MM.1S (cell line): ENCODE measurements at regions not wholly inside any gene's neighbourhood (a gene's known extent, or its start where the extent isn't known, plus 50 kb on each side); places are given as distances from the start of the nearest gene placed in this dataset.

Source experiments
- DNase-seq: peaks from one replicate; pipeline ENCODE4 v3.0.0-alpha.2; 2015
- H2AFZ ChIP-seq: fragments of 300-600 bp; sonication (generic); 2 replicates; pipeline ENCODE4 v1.6.0; 2016; ENCODE audit warnings: antibody characterized with exemption, low read length
- H3F3A ChIP-seq: fragments of 300-600 bp; sonication (generic); 2 replicates; pipeline ENCODE4 v1.6.1; 2016; ENCODE audit warnings: mild to moderate bottlenecking, antibody characterized with exemption, low read length, moderate library complexity, mixed read lengths; ENCODE audit not compliant: insufficient read depth
- H3K27ac ChIP-seq: fragments of 300-600 bp; sonication (generic); 2 replicates; pipeline ENCODE4 v1.5.1; 2016; ENCODE audit warnings: mild to moderate bottlenecking, low read length
- H3K27me3 ChIP-seq: fragments of 300-600 bp; sonication (generic); replicated peaks from 2 replicates; pipeline ENCODE4 v1.6.0; 2016; ENCODE audit warnings: low read length; ENCODE audit not compliant: insufficient read depth
- H3K36me3 ChIP-seq: fragments of 300-600 bp; sonication (generic); replicated peaks from 2 replicates; pipeline ENCODE4 v1.6.1; 2016; ENCODE audit warnings: mild to moderate bottlenecking, low read length, mixed read lengths; ENCODE audit not compliant: insufficient read depth
- H3K4me1 ChIP-seq: fragments of 300-600 bp; sonication (generic); 2 replicates; pipeline ENCODE4 v1.6.1; 2016; ENCODE audit warnings: low read length, mixed read lengths
- H3K4me2 ChIP-seq: fragments of 300-600 bp; sonication (generic); 2 replicates; pipeline ENCODE4 v1.6.0; 2016; ENCODE audit warnings: low read depth, low read length
- H3K4me3 ChIP-seq: fragments of 300-600 bp; sonication (generic); 2 replicates; pipeline ENCODE4 v1.5.1; 2016; ENCODE audit warnings: low read length, mixed read lengths
- H3K79me2 ChIP-seq: fragments of 300-600 bp; sonication (generic); 2 replicates; pipeline ENCODE4 v1.6.1; 2016; ENCODE audit warnings: mixed run types, low read length, mixed read lengths
- H3K9ac ChIP-seq: fragments of 300-600 bp; sonication (generic); 2 replicates; pipeline ENCODE4 v1.6.1; 2016; ENCODE audit warnings: low read length, mixed read lengths
- H3K9me2 ChIP-seq: fragments of 300-600 bp; sonication (generic); replicated peaks from 2 replicates; pipeline ENCODE4 v1.6.1; 2016; ENCODE audit warnings: mild to moderate bottlenecking, low read length, mixed read lengths; ENCODE audit not compliant: insufficient read depth
- H3K9me3 ChIP-seq: fragments of 300-600 bp; sonication (generic); replicated peaks from 2 replicates; pipeline ENCODE4 v1.6.1; 2016; ENCODE audit warnings: mild to moderate bottlenecking, low read length, mixed read lengths; ENCODE audit not compliant: insufficient read depth
- H4K20me1 ChIP-seq: fragments of 300-600 bp; sonication (generic); 2 replicates; pipeline ENCODE4 v1.6.1; 2016; ENCODE audit warnings: mild to moderate bottlenecking, low read length, moderate library complexity, mixed read lengths; ENCODE audit not compliant: insufficient read depth
- CTCF ChIP-seq: fragments of 300-600 bp; sonication (generic); IDR thresholded peaks from 2 replicates; pipeline ENCODE4 v1.5.1; 2016; ENCODE audit warnings: antibody characterized with exemption, low read length, mixed read lengths
- EZH2 ChIP-seq: fragments of 300-600 bp; sonication (generic); optimal IDR thresholded peaks from 2 replicates; pipeline ENCODE3; 2017; ENCODE audit warnings: low read depth, mild to moderate bottlenecking, antibody characterized with exemption, low read length, mixed read lengths
- EZH2phosphoT487 ChIP-seq: fragments of 300-600 bp; sonication (generic); IDR thresholded peaks from 2 replicates; pipeline ENCODE4 v1.6.1; 2018; ENCODE audit warnings: antibody characterized with exemption, low read length

- peak overlapping the region; percentile 57 for H2AFZ ChIP-seq
- no peaks in the 10 kb centered on the region for H3K9me2 ChIP-seq
- peak overlapping the region; percentile 41; the same call in 1 of the 2 replicates for H3K27ac ChIP-seq
- H3K4me1 ChIP-seq = peaks cover 38% of the 10 kb centered on the region
- no peaks in the 10 kb centered on the region for H3F3A ChIP-seq
- no peaks in the 10 kb centered on the region for H3K27me3 ChIP-seq
- no peaks in the 10 kb centered on the region for H4K20me1 ChIP-seq
- TF ChIP-seq CTCF = no peak
- TF ChIP-seq EZH2 = no peak
- no peak for TF ChIP-seq EZH2phosphoT487
- DNase-seq = peak; percentile 76
- no peak overlapping the region for H3K9ac ChIP-seq
- peak overlapping the region; percentile 18 for H3K4me2 ChIP-seq
- no peaks in the 10 kb centered on the region for H3K79me2 ChIP-seq
- H3K36me3 ChIP-seq = no peaks in the 10 kb centered on the region
- no peak overlapping the region for H3K4me3 ChIP-seq
- no peaks in the 10 kb centered on the region for H3K9me3 ChIP-seq
Measured at GRCh38 chrX:120755066-120755846, 120.4 kb downstream of the CT47B1 start.

- no peak overlapping the region for H3K9ac ChIP-seq
- H3K4me3 ChIP-seq = no peak overlapping the region
- DNase-seq = no peak
- no peak overlapping the region for H3K4me2 ChIP-seq
- no peaks in the 10 kb centered on the region for H3K36me3 ChIP-seq
- H3F3A ChIP-seq = peaks cover 7% of the 10 kb centered on the region
- no peak overlapping the region for H2AFZ ChIP-seq
- no peaks in the 10 kb centered on the region for H3K9me2 ChIP-seq
- H3K4me1 ChIP-seq = peaks cover 53% of the 10 kb centered on the region
- TF ChIP-seq EZH2 = no peak
- no peaks in the 10 kb centered on the region for H3K79me2 ChIP-seq
- peak overlapping the region; percentile 32; the same call in 1 of the 2 replicates for H3K27ac ChIP-seq
- H3K27me3 ChIP-seq = no peaks in the 10 kb centered on the region
- H4K20me1 ChIP-seq = no peaks in the 10 kb centered on the region
- no peaks in the 10 kb centered on the region for H3K9me3 ChIP-seq
Measured at GRCh38 chrX:120753413-120754251, 122.0 kb downstream of the CT47B1 start.

GRCh38 chrX:120752431-120753082 lies 122.7 kb upstream of the C1GALT1C1 start:
- Histone ChIP-seq H4K20me1 (no peaks in the 10 kb centered on the region), H3K9ac (no peak overlapping the region), H3K27ac (peak overlapping the region; percentile 32; the same call in 1 of the 2 replicates), H3K4me2 (no peak overlapping the region), H3K36me3 (no peaks in the 10 kb centered on the region), H2AFZ (peak overlapping the region; percentile 9; the same call in 1 of the 2 replicates), H3K9me3 (no peaks in the 10 kb centered on the region), H3K27me3 (no peaks in the 10 kb centered on the region), H3K9me2 (no peaks in the 10 kb centered on the region), H3K79me2 (no peaks in the 10 kb centered on the region), H3K4me3 (no peak overlapping the region), H3F3A (peaks cover 12% of the 10 kb centered on the region), H3K4me1 (peaks cover 62% of the 10 kb centered on the region)
- DNase-seq = peak; percentile 29
- TF ChIP-seq EZH2phosphoT487 = no peak
- TF ChIP-seq EZH2 = no peak
- no peak for TF ChIP-seq CTCF
